SK-N-SH (cell line): ENCODE measurements at regions not wholly inside any gene's neighbourhood (a gene's known extent, or its start where the extent isn't known, plus 50 kb on each side); places are given as distances from the start of the nearest gene placed in this dataset.

Experiments
- CTCF ChIA-PET: fragments of 300-600, 350-600 bp; formaldehyde crosslinking; extraction: SDS; loops from one replicate; lab custom pipeline; 2021; lab: Yijun Ruan, JAX
- POLR2A ChIA-PET: fragments of 350-600 bp; sonication (Branson Sonifier 250); formaldehyde crosslinking; extraction: SDS; loops from one replicate; lab custom pipeline; 2020; ENCODE audit warnings: antibody characterized with exemption, inconsistent platforms; lab: Yijun Ruan, JAX
- DNase-seq: peaks from one replicate; pipeline ENCODE4 v3.0.0; 2012
- H2AFZ ChIP-seq: fragments of 200-600 bp; sonication (generic); 2 replicates; pipeline ENCODE4 v1.8.1; 2016; ENCODE audit warnings: antibody characterized with exemption, mild to moderate bottlenecking, low read depth
- H3F3A ChIP-seq: fragments of 200-600 bp; sonication (generic); replicated peaks from 2 replicates; pipeline ENCODE3; 2016; ENCODE audit warnings: antibody characterized with exemption, mild to moderate bottlenecking; ENCODE audit not compliant: insufficient read depth
- H3K27ac ChIP-seq, 2 experiments: fragments of 200-500 bp in 1 of 2; fragments of 200-600 bp in 1 of 2; sonication (Bioruptor generic) in 1 of 2; sonication (generic), shearing (Covaris generic) in 1 of 2; 2 replicates each; pipeline versions ENCODE4 v1.5.1 to v1.6.1; 2014 to 2016; ENCODE audit warnings: low read depth in 2 of 2, inconsistent platforms in 1 of 2, low read length in 1 of 2, mild to moderate bottlenecking in 1 of 2, mixed read lengths in 1 of 2
- H3K27me3 ChIP-seq: fragments of 200-600 bp; sonication (generic), shearing (Covaris generic); 2 replicates; pipeline ENCODE4 v1.6.1; 2016; ENCODE audit warnings: mixed run types; ENCODE audit not compliant: insufficient read depth
- H3K36me3 ChIP-seq, 2 experiments: fragments of 200-500 bp in 1 of 2; fragments of 200-600 bp in 1 of 2; sonication (Bioruptor generic) in 1 of 2; sonication (generic) in 1 of 2; replicated peaks in 1 of 2; 2 replicates each; pipeline versions ENCODE3 to v1.5.1; 2014 to 2016; ENCODE audit warnings: low read length in 1 of 2, mild to moderate bottlenecking in 1 of 2; ENCODE audit not compliant: insufficient read depth in 2 of 2, control insufficient read depth in 1 of 2
- H3K4me1 ChIP-seq, 2 experiments: fragments of 200-500 bp in 1 of 2; fragments of 200-600 bp in 1 of 2; sonication (Bioruptor generic) in 1 of 2; sonication (generic), shearing (Covaris generic) in 1 of 2; 2 replicates each; pipeline versions ENCODE4 v1.5.1 to v1.6.1; 2014 to 2016; ENCODE audit warnings: low read depth in 1 of 2, low read length in 1 of 2, mixed run types in 1 of 2; ENCODE audit not compliant: insufficient read depth in 2 of 2, control insufficient read depth in 1 of 2
- H3K4me2 ChIP-seq: fragments of 200-600 bp; sonication (generic), shearing (Covaris generic); 2 replicates; pipeline ENCODE4 v1.6.1; 2017; ENCODE audit warnings: mixed run types
- H3K4me3 ChIP-seq, 2 experiments: fragments of 200-500 bp in 1 of 2; fragments of 200-600 bp in 1 of 2; sonication (Bioruptor generic) in 1 of 2; sonication (generic), shearing (Covaris generic) in 1 of 2; 2 replicates each; pipeline versions ENCODE4 v1.5.1 to v1.8.1; 2014 to 2016; ENCODE audit warnings: low read depth in 2 of 2, inconsistent platforms in 1 of 2, low read length in 1 of 2, mild to moderate bottlenecking in 1 of 2, mixed read lengths in 1 of 2, moderate library complexity in 1 of 2
- H3K79me2 ChIP-seq: fragments of 200-600 bp; sonication (generic); 2 replicates; pipeline ENCODE4 v1.8.1; 2017; ENCODE audit warnings: mild to moderate bottlenecking; ENCODE audit not compliant: insufficient read depth
- H3K9ac ChIP-seq: fragments of 200-600 bp; sonication (generic); 2 replicates; pipeline ENCODE4 v1.6.1; 2017; ENCODE audit warnings: mixed run types
- H3K9me2 ChIP-seq: fragments of 200-600 bp; sonication (generic); 2 replicates; pipeline ENCODE4 v1.6.1; 2017; ENCODE audit warnings: mixed run types
- H3K9me3 ChIP-seq: fragments of 200-600 bp; sonication (generic); 2 replicates; pipeline ENCODE4 v1.6.1; 2017; ENCODE audit warnings: mixed run types, mild to moderate bottlenecking, moderate library complexity
- H4K20me1 ChIP-seq: fragments of 200-600 bp; sonication (generic); 2 replicates; pipeline ENCODE4 v1.6.1; 2017; ENCODE audit warnings: mild to moderate bottlenecking, mixed run types; ENCODE audit not compliant: insufficient read depth
- FOXJ3 ChIP-seq: sonication (generic); formaldehyde crosslinking; IDR thresholded peaks from 2 replicates; pipeline ENCODE4 v1.5.1; 2020; ENCODE audit warnings: mild to moderate bottlenecking, missing genetic modification reagents
- GABPA ChIP-seq: IDR thresholded peaks from 2 replicates; pipeline ENCODE4 v1.4.0; 2012; ENCODE audit warnings: low read depth, mild to moderate bottlenecking
- MXI1 ChIP-seq: IDR thresholded peaks from 2 replicates; pipeline ENCODE4 v1.6.1; 2012; ENCODE audit warnings: mild to moderate bottlenecking, low read depth, low read length, improper control_type of control experiment
- NFIC ChIP-seq: IDR thresholded peaks from 2 replicates; pipeline ENCODE4 v1.4.0; 2012; ENCODE audit warnings: borderline replicate concordance
- NRF1 ChIP-seq: IDR thresholded peaks from 2 replicates; pipeline ENCODE4 v1.6.1; 2012; ENCODE audit warnings: low read depth, mild to moderate bottlenecking, low read length
- REST ChIP-seq: IDR thresholded peaks from 2 replicates; pipeline ENCODE4 v1.6.1; 2012; ENCODE audit warnings: mild to moderate bottlenecking, low read depth, low read length, moderate library complexity
- RXRA ChIP-seq: IDR thresholded peaks from 2 replicates; pipeline ENCODE4 v1.4.0; 2012; ENCODE audit warnings: low read depth, mild to moderate bottlenecking, borderline replicate concordance
- SIN3A ChIP-seq: IDR thresholded peaks from 2 replicates; pipeline ENCODE4 v1.6.1; 2012; ENCODE audit warnings: low read depth, mild to moderate bottlenecking, low read length, moderate library complexity, borderline replicate concordance
- TAF1 ChIP-seq: IDR thresholded peaks from 2 replicates; pipeline ENCODE4 v1.6.1; 2012; ENCODE audit warnings: low read depth, mild to moderate bottlenecking, low read length, moderate library complexity, borderline replicate concordance
- WGBS: methylation state at CpG from one replicate; pipeline ENCODE4 v1.1.6; 2017; ENCODE audit warnings: low lambda C conversion rate; 5-methylcytosine and 5-hydroxymethylcytosine counted together

GRCh38 chr4:175263537-175263936 is 345.4 kb downstream of the ADAM29 start (continued):
- no peak for TF ChIP-seq REST
- no peak for TF ChIP-seq GABPA
- TF ChIP-seq SIN3A: no peak
- no peak for TF ChIP-seq FOXJ3
- no peak for TF ChIP-seq MXI1
- no peak for TF ChIP-seq TAF1

GRCh38 chr4:175271010-175271630 is 353.0 kb downstream of the ADAM29 start:
- CTCF ChIA-PET: no interaction called here
- POLR2A ChIA-PET: no interaction called here
- H3K36me3 ChIP-seq: no peaks in the 10 kb centered on the region

GRCh38 chr4:175273995-175274753 is 356.0 kb downstream of the ADAM29 start:
- H3F3A ChIP-seq: no peaks in the 10 kb centered on the region
- H3K79me2 ChIP-seq: no peaks in the 10 kb centered on the region
- no peak for TF ChIP-seq NFIC
- TF ChIP-seq REST: no peak
- no peaks in the 10 kb centered on the region for H3K36me3 ChIP-seq
- 28% methylated on average over 4 of the region's 4 CpGs for WGBS
- no peaks in the 10 kb centered on the region for H3K9me3 ChIP-seq
- CTCF ChIA-PET: no interaction called here
- DNase-seq: no peak
- no peaks in the 10 kb centered on the region for H3K27me3 ChIP-seq
- no peaks in the 10 kb centered on the region for H4K20me1 ChIP-seq
- POLR2A ChIA-PET: no interaction called here
- no peak overlapping the region for H3K4me3 ChIP-seq
- H3K4me2 ChIP-seq: no peak overlapping the region
- no peaks in the 10 kb centered on the region for H3K4me1 ChIP-seq
- H2AFZ ChIP-seq: no peak overlapping the region
- no peaks in the 10 kb centered on the region; the same call in 1 of the 2 replicates for H3K9me2 ChIP-seq
- H3K9ac ChIP-seq: no peak overlapping the region
- no peak overlapping the region for H3K27ac ChIP-seq

More at GRCh38 chr4:175271010-175271630, 353.0 kb downstream of the ADAM29 start:
- Histone ChIP-seq H3K4me3 (no peak overlapping the region), H3K4me1 (no peaks in the 10 kb centered on the region), H3K9me2 (no peaks in the 10 kb centered on the region; the same call in 1 of the 2 replicates), H3F3A (no peaks in the 10 kb centered on the region), H3K9ac (no peak overlapping the region), H3K79me2 (no peaks in the 10 kb centered on the region), H4K20me1 (no peaks in the 10 kb centered on the region), H3K9me3 (no peaks in the 10 kb centered on the region), H2AFZ (no peak overlapping the region), H3K27ac (no peak overlapping the region), H3K4me2 (no peak overlapping the region), H3K27me3 (no peaks in the 10 kb centered on the region)
- DNase-seq: no peak
- 33% methylated on average over 2 of the region's 2 CpGs for WGBS
- TF ChIP-seq RXRA (no peak), NRF1 (no peak)
